Jurkat, Clone E6-1 (cell line): ENCODE measurements at regions not wholly inside any gene's neighbourhood (a gene's known extent, or its start where the extent isn't known, plus 50 kb on each side); places are given as distances from the start of the nearest gene placed in this dataset.
"Not testable (repeated sequence)": the region's sequence is repeated elsewhere in the genome, so short reads cannot be mapped to it uniquely, and the experiment has no call there.

Source experiments
- DNase-seq: peaks from one replicate; pipeline ENCODE4 v3.0.0-alpha.2; 2011; ENCODE audit warnings: low read depth, low spot score
- H3K4me3 ChIP-seq: 2 replicates; pipeline ENCODE4 v1.5.1; 2011; ENCODE audit warnings: mild to moderate bottlenecking, low read length, control low read depth, moderate library complexity

DNA sequence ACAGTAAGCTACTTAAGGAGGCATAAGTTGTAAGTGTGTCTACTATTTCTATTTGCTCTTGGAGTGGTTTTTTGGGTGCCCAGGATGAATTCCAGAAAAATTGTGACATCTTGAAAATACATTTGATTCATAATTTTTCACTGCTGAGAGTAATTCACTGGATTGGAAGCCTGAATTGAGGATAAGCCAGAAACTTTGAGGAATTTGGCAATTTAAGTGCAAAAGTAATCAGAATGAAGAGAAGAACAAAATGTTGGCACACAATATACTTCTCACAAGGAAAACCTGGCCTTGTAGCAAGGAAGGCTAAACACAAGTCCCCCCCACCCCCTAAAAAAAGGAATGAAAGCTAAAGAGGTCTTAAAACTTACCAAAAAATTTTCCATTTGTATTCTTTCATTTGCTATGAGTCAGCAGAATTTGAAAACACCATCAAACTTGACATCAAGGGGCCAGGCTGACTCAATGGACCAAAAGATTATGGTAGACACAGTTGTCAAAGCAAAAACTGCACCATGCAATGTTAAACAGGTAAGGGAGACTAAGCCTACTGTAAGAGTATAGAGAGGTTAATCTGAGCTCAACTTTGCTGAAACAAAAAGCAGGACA is 840.0 kb downstream of the FRK start:
- H3K4me3 ChIP-seq: no peak overlapping the region
- no peak for DNase-seq

DNA sequence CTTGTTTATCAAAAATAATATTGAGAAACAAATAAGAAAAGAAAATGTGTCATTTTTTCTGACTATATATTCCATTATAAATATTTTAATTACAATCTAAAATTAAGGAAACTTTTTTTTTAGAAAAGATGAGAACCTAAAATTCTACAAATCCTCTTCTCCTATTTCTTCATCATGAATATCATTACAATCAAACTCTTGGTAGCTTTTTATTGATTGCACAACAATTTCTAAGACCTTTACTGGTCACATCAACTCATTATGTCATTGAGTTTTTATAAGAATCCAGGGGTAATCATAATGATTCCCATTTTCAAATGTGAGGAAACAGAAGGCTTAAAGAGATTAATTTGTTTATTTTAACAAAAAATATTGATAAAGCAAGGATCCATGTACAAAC is 841.0 kb downstream of the FRK start:
- no peak for DNase-seq
- H3K4me3 ChIP-seq: no peak overlapping the region

DNA sequence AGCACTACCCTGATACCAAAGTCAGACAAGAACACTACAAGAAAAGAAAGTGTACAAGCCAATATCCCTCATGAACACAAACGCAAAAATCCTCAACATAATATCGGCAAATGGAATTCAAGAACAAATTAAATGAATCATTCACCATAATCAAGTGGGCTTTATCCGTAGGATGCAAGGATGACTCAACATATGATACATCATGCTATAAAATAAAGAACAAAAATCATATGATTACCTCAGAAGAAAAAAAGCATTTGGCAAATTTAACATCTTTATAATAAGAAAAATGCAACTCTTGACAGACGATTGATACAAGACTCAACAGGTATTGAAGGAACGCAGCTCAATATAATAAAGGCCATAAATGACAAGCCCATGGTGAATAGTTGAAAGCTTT is 843.9 kb downstream of the FRK start:
- no peak for DNase-seq
- H3K4me3 ChIP-seq: no peak overlapping the region

DNA sequence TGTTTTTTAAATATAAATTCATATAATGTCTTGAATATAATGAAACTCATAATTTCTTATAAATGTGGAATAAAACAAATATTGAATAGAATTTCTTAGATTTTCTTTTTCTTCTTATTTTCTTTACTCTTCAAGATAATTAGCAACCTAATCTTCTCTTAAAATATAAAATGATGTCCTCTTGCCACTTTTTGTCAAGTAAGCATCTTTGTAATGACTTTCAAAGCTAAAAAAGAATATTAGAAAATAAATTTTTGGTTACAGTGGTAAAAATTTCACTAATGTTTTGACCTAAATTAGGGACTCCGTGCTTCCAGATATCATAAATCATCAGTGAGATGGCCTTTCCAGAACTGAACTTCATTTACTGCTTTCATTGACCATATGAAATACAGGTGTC is 846.4 kb downstream of the FRK start:
- H3K4me3 ChIP-seq: no peak overlapping the region
- DNase-seq: no peak

DNA sequence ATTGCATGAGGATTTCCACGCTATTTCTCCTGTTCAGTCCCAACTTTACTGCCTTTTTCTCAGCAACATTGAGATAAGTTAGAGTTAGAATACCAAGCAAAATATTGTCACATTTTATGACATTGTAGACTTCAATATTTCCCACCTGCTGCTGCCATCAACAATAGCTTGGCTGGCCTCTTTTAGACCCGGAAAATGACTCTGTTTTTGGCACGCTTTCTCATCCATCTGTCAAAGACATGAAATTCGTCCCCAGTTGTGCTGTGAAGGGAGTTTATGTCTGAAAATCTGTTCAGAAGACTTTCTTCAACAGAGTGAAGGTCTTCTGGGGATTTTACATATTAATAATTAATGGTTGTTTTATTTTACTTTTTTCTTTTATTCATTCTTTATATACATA is 857.3 kb downstream of the FRK start:
- no peak for DNase-seq

DNA sequence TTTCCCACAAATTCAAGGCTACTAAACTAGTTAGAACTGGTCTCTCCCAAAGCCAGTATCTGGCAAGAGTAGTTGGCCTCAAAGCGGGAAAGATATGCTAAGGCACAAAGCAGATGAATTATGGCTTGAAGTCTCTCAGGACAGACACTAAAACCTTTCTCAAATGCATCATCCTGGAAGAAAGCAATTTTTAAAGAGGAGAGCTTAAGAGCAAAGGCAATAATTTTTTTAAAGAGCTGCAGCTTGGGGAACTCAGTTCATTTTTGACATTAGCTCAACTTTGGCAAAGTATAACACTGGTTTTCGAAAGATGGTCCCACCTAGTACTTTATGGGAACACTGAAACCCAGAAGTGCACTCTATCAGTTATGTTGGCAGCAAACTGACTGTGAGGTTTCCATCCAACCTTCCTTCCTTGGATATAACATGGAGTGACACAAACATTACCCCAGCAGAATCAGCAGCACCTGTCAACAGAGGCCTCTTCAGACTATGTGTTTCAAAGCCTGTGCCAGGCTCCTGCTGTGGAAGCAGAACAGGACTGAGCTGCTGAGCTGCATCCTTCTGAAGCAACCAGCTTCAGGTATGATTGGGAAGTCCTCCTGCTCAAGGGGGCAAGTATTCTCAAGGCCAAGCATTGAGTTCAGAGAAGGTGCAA is 852.3 kb upstream of the HS3ST5 start:
- no peak overlapping the region for H3K4me3 ChIP-seq
- no peak for DNase-seq

More for the DNA sequence above, 857.3 kb downstream of the FRK start:
- H3K4me3 ChIP-seq: no peak overlapping the region

DNA sequence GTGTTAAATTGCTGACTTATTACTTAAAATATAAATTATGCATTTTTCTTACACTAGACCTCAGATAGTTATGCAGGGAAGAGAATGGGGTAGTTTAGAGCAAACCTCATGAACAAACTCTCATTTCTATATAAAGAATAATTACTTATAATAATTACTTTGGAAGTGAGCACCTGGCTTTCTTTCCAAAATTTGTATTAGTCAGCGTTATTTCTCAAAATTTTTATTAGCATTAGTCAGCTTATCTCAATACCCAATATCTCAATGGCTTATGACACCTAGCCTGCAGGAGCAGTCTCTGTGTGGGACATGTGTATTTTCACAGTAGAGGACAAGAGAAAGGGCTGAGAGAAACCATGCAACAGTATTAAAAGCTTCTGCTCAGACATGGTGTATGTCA is 849.2 kb upstream of the HS3ST5 start:
- no peak for DNase-seq

DNA sequence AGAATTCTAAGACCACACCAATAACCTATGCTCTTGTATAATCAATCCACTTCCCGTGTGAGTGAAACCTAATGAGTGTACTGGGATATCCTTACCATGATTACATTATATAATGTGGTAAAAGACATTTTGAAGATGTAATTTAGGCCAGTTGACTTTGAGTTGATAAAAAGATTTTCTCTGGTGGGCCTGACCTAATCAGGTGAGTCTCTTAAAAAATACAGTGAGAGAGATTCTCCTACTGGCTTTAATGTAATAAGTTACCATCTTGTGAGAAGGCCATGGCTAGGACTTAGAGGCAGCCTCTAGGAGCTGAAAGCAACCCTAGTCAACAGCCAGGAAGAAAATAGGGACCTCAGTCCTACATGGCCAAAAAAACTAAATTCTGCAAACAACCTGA is 847.7 kb upstream of the HS3ST5 start:
- no peak for DNase-seq
- H3K4me3 ChIP-seq: no peak overlapping the region

More for the DNA sequence above, 849.2 kb upstream of the HS3ST5 start:
- no peak overlapping the region for H3K4me3 ChIP-seq

DNA sequence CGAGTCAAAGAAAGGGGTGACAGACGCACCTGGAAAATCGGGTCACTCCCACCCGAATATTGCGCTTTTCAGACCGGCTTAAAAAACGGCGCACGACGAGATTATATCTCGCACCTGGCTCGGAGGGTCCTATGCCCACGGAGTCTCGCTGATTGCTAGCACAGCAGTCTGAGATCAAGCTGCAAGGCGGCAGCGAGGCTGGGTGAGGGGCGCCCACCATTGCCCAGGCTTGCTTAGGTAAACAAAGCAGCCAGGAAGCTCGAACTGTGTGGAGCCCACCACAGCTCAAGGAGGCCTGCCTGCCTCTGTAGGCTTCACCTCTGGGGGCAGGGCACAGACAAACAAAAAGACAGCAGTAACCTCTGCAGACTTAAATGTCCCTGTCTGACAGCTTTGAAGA is 832.6 kb upstream of the HS3ST5 start:
- not testable (repeated sequence) for DNase-seq, H3K4me3 ChIP-seq

DNA sequence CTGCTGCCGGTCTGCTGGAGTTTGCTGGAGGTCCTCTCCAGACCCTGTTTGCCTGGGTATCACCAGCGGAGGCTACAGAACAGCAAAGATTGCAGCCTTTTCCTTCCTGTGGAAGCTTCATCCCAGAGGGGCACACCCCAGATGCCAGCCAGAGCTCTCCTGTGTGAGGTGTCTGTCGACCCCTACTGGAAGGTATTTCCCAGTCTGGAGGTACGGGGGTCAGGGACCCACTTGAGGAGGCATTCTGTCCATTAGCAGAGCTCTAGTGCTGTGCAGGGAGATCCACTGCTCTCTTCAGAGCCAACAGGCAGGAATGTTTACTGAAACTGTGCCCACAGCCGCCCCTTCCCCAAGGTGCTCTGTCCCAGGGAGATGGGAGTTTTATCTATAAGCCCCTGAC is 823.1 kb upstream of the HS3ST5 start:
- DNase-seq, H3K4me3 ChIP-seq: not testable (repeated sequence)

DNA sequence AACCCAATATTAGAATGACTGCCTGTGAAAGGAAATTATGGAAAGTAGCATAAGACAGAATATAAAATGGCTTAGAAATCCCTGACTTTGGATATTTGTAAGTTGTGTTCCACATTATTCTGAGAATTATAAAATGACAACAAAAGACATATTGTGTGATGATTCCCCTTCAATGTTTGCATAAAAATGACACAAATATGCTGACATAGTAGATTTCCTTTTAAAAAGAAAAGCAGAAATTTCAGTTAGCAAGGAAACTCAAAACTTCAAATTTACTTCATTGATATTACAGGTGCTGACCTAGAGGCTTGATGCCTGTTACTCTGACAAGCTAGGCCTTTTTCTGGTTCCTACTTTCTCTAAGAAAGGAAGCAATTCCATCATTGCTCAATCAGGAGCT is 816.9 kb upstream of the HS3ST5 start:
- DNase-seq: no peak
- no peak overlapping the region for H3K4me3 ChIP-seq

DNA sequence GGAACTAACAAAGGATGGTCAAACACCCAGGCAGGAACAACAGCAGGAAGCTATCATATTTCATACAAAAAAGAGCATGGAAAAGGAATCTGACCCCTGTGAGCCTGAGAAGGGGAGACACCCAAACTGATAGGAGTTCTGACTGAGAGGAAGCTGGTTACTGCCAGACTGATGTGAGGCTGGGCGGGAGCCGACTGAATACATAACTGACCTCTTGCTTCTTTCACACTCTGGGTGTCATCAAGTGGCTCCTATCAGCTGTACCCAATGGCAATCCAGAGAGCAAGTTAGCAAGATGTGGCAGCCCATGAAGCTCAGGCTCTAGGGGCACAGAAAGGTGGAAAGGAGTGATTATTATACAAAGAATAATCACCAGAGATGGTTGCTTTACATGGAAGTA is 795.1 kb upstream of the HS3ST5 start:
- DNase-seq: no peak
- no peak overlapping the region for H3K4me3 ChIP-seq

DNA sequence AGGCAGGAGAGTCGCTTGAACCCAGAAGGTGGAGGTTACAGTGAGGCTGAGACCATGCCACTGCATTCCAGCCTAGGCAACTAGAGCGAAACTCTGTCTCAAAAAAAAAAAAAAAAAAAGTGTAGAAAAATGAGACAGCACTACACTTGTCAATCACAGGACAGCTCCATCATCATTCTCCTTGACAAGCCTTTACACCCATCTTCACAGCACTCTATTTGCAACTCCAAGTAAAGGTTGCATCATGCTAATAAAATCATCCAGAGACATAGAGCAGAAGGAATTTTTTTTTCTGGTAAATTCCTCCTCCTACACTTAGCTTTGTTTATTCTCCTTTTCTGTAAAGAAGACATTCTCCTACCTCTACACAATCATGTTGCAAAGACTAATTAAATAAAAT is 791.0 kb upstream of the HS3ST5 start:
- no peak overlapping the region for H3K4me3 ChIP-seq
- DNase-seq: no peak

DNA sequence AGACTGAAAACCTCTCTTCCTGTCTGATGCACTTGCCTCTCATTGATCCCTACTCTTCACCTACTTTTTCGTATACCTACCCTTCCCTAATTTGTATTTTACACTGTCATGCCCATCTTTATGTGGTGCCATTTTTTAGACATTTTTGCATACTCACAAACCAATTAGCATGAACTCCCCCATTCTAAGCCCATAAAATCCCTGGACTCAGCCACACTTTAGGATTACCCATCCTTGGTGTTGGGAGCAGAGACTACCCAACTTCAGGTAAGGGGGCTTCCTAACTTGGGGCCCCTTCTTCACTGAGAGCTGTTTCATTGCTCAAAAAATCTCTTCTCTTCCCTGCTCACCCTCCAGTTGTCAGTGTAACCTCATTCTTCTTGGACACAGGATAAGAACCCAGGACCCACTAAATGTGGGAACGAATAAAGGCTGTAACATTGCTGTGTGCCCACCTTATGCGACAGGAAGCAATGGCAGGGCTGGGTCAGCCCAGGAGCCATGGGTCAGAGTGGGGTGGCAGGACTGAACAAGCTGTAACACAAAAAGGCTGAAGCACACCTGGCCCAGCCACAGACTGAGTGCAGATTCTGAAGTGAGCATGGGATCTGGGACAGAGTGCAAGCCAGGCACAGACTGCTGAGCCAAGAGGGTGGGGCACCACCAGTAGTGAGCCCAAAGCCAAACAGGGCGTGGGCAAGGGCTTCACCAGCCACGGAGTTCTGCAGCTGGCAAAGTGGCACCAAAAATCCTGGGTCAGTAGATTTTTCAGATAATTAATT is 789.1 kb upstream of the HS3ST5 start:
- DNase-seq: no peak

DNA sequence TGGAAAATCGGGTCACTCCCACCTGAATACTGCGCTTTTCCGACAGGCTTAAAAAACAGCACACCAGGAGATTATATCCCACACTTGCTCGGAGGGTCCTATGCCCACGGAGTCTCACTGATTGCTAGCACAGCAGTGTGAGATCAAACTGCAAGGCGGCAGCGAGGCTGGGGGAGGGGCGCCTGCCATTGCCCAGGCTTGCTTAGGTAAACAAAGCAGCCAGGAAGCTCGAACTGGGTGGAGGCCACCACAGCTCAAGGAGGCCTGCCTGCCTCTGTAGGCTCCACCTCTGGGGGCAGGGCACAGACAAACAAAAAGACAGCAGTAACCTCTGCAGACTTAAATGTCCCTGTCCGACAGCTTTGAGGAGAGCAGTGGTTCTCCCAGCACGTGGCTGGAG is 778.7 kb upstream of the HS3ST5 start:
- H3K4me3 ChIP-seq, DNase-seq: not testable (repeated sequence)

More for the DNA sequence above, 789.1 kb upstream of the HS3ST5 start:
- H3K4me3 ChIP-seq: no peak overlapping the region

DNA sequence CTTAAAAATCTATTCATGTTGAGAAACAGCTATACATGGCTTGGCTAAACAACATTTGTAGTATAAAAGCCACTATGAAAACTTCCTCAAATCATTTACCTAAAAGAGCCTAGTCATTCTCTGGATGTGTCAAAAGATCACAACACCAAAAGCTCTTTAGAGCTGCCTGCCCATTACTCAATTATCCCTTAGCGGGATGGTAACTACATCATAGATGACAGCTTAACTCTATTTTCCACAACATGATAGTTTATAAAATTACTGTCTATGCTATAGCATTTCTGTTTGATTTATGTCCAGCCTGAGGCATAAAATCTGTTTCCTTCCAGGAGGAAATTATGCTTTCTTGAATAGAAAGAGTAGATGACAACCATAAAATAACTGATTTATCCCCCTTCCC is 777.6 kb upstream of the HS3ST5 start:
- no peak overlapping the region for H3K4me3 ChIP-seq
- no peak for DNase-seq

DNA sequence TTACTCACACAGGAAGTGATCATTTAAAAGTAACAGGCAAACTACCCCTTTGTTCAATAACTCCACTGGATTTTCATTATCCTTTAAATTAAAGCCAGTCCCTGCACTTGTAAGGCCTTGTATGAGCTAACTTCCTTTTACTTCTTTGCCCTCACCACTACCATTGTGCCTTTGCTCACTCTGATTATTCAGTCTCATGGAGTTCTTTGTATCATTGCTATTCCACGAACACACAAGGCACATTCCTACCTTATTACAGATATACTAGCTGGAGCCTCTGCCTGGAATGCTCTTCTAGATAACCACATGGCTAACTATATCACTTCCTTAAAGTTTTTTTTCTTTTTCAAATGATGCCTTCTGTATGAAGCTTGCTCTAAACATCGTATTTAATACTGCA is 748.6 kb upstream of the HS3ST5 start:
- no peak for DNase-seq
- no peak overlapping the region for H3K4me3 ChIP-seq

DNA sequence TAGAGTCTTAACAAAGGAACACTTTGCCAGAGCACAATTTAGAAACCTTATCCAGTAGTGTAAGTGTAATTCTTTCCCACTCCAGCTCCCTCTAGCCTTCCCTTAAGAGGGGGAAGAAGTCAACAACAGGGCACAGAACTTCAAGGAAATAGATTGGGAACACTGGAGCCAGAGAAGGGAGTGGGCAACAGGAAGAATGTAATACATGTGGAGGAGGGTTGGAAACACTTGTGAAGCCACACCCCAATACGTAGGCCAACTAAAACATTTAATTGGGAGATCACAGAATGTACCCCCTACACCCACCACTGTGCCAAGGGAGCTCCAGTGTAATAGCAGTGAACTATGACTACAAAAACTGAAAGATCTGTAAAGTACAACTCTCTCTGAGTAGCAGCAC is 735.7 kb upstream of the HS3ST5 start:
- DNase-seq: no peak
- no peak overlapping the region for H3K4me3 ChIP-seq

DNA sequence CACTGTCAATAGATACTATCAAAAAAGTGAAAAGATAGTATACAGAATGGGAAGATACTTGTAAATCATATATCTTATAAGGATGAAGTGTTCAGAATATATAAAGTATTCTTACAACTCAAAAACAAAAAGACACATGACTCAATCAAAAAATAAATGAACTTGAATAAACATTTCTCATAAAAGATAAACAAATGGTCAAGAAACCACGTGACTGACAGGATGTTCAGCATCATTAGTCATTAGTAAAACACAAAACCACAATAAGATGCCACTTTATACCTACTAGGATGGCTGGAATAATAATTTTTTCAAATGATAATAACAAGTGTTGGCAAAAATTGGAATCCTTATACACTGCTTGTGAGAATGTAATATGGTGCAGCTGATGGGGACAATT is 729.1 kb upstream of the HS3ST5 start:
- H3K4me3 ChIP-seq: no peak overlapping the region
- no peak for DNase-seq

DNA sequence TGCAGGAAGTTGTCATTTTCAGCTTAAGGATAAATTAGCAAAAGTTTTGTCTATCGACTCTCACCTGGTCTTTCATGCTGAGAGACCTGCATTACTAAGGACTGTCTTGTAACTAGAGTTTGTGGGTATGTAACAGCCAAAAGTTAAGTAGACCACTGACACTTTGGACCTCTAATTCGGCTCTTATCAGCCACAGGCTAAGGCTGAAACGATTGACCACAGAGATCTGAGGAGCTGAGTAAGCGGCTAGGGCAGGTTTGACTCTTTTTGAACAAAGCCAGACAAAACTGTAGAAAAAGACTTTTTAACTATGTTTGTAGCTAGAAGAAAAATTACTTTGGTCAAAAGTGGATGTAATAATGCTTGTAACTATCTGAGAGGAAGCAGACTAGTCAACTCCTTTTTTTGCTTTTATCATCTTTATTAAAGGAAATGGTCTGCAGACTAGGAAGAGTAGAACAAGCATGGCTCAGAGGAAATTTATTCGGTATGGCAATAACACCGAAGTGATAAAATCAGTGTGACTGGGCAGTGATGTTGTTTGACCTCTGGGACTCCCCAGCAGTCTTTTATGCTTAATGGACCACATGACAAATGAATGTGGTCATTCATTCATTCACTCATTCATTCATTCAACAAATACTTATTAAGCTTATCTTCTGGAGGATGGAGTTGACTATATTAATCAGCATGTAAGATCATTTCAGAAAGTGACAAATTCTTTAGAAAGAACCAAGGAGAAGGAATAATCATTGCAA is 725.0 kb upstream of the HS3ST5 start:
- no peak for DNase-seq
- no peak overlapping the region for H3K4me3 ChIP-seq
